Peyer's patch (tissue), 4 donors: ENCODE measurements at regions not wholly inside any gene's neighbourhood (a gene's known extent, or its start where the extent isn't known, plus 50 kb on each side); places are given as distances from the start of the nearest gene placed in this dataset.
"Not testable (repeated sequence)": the region's sequence is repeated elsewhere in the genome, so short reads cannot be mapped to it uniquely, and the experiment has no call there.

Source experiments
- DNase-seq, 3 donors: peaks; one replicate each; pipeline ENCODE4 v3.0.0-alpha.2; 2017 to 2019
- H3K27ac ChIP-seq, 4 donors: fragments of 200-600 bp; sonication (generic); one replicate each; pipeline ENCODE4 v1.5.1; 2016 to 2019
- H3K27me3 ChIP-seq, 2 donors: fragments of 200-600 bp; sonication (generic); one replicate each; pipeline ENCODE4 v1.5.1; 2019
- H3K36me3 ChIP-seq, 3 donors: fragments of 200-600 bp; sonication (generic); one replicate each; pipeline ENCODE4 v1.5.1; 2016 to 2019
- H3K4me1 ChIP-seq, 4 donors: fragments of 200-600 bp; sonication (generic); one replicate each; pipeline ENCODE4 v1.5.1; 2016 to 2019
- H3K4me3 ChIP-seq, 4 donors: fragments of 200-600 bp; sonication (generic); 1 replicate in 3 of 4; 2 replicates in 1 of 4; pipeline ENCODE4 v1.5.1; 2016 to 2019; ENCODE audit warnings: mild to moderate bottlenecking in 1 of 4
- H3K9me3 ChIP-seq, 4 donors: fragments of 200-600 bp; sonication (generic); one replicate each; pipeline ENCODE4 v1.5.1; 2016 to 2019; ENCODE audit warnings: mild to moderate bottlenecking in 1 of 4
- POLR2A ChIP-seq, 2 donors: fragments of 450-650 bp; IDR thresholded peaks; one replicate each; pipeline ENCODE4 v1.5.1; 2017; ENCODE audit warnings: antibody characterized with exemption in 2 of 2, mild to moderate bottlenecking in 2 of 2, moderate library complexity in 2 of 2
- TF ChIP-seq, protein P1 (sequence below), 6 experiments: fragments of 450-650 bp in 4 of 6; fragments of 200-600 bp in 2 of 6; sonication (generic) in 1 of 6; IDR thresholded peaks; one replicate each; pipeline ENCODE4 v1.5.1; 2017 to 2019; ENCODE audit warnings: antibody characterized with exemption in 6 of 6, mild to moderate bottlenecking in 3 of 6, moderate library complexity in 1 of 6

DNA sequence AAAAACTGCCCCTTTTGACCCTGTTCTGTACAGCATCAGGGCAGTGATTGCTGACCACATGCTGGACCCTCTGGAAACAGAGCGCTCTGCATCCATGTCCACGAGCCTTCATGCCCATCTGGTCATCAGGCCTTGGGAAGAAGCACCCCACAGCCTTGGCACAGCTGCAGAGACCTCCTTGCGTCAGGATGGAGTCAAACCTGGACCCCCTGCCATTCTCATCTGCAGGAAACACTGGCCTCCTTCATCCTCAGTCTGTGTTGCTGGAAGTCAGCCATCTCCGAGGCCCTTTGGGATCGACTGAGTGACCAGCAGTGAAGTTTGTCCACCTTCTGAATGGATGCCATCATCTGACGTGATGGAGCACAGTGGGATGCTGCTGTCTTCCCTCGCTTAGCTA lies 2138.3 kb upstream of the DEFB115 start:
- TF ChIP-seq POLR2A (IDR thresholded peaks at IDR 0.05): no peak
- TF ChIP-seq, protein P1, sequence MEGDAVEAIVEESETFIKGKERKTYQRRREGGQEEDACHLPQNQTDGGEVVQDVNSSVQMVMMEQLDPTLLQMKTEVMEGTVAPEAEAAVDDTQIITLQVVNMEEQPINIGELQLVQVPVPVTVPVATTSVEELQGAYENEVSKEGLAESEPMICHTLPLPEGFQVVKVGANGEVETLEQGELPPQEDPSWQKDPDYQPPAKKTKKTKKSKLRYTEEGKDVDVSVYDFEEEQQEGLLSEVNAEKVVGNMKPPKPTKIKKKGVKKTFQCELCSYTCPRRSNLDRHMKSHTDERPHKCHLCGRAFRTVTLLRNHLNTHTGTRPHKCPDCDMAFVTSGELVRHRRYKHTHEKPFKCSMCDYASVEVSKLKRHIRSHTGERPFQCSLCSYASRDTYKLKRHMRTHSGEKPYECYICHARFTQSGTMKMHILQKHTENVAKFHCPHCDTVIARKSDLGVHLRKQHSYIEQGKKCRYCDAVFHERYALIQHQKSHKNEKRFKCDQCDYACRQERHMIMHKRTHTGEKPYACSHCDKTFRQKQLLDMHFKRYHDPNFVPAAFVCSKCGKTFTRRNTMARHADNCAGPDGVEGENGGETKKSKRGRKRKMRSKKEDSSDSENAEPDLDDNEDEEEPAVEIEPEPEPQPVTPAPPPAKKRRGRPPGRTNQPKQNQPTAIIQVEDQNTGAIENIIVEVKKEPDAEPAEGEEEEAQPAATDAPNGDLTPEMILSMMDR (IDR thresholded peaks at IDR 0.05): no peak
- no peak overlapping the region for H3K4me3 ChIP-seq
- H3K27me3 ChIP-seq: no peaks in the 10 kb centered on the region
- no peak overlapping the region for H3K27ac ChIP-seq
- no peak for DNase-seq
- H3K36me3 ChIP-seq: no peaks in the 10 kb centered on the region
- H3K9me3 ChIP-seq: no peaks in the 10 kb centered on the region
- no peaks in the 10 kb centered on the region for H3K4me1 ChIP-seq

DNA sequence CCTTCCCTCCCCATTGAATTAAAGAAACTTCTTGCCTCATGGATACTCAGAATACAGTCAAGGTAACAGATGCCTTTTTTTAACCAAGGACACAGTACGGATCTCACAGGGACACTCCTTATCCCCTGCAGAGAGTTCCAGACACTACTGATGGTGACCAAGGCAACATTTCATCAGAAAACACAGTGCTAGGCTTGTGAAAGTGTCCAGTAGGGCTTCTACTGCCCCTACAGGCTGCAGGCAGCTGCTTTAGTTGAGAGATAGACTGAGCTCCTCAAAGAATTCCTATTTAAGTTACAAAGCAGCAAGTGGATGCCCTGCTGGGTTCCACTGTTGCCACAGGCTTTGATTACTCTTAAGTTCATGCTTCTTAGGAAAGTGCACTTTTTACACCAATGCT lies 2137.8 kb upstream of the DEFB115 start:
- not testable (repeated sequence) for H3K4me3 ChIP-seq, H3K4me1 ChIP-seq, H3K36me3 ChIP-seq, H3K9me3 ChIP-seq, H3K27ac ChIP-seq, H3K27me3 ChIP-seq, DNase-seq

GRCh38 chr20:29120088-29120487 lies 2137.4 kb upstream of the DEFB115 start:
- not testable (repeated sequence) for H3K36me3 ChIP-seq, H3K4me1 ChIP-seq, H3K9me3 ChIP-seq, H3K4me3 ChIP-seq, DNase-seq, H3K27ac ChIP-seq, H3K27me3 ChIP-seq

DNA sequence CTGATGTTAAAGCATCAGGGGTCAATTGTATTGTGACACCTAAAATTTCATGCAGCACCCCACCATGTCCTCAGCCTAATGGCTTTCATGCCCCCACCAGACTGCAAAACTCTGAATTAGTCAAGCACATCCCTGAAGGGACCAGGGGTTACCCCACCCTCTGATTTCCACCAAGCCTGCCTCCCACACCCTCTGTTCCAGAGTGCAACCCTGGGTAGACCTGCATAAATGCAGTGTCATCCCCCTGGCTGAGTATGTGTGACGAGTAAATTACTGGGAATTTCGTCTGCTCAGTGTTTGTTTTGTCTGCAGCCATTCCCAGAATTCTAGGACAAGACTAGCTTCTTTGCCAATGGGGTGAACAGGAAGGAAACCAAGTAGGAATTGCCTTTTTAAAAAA lies 2136.9 kb upstream of the DEFB115 start:
- not testable (repeated sequence) for H3K4me1 ChIP-seq, H3K9me3 ChIP-seq, H3K4me3 ChIP-seq, DNase-seq, H3K27me3 ChIP-seq, H3K36me3 ChIP-seq, H3K27ac ChIP-seq

DNA sequence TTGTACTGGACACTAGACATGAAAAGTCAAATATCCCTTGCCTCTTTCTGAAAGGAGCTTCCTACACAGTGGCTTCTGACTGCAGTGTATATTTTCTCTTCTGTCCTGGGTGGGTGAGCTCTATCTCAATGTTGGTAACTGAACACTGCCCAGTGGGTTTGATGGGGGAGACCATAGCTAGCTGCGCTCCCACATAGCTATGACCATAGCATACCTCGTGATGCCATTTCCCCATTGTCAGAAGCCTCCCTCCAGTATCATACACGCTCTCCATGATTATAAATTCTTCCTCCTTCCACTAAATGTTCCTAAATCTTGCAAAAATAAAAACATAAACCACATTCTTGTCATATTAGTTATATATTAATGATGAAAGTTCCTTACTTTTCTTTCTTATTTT lies 2134.7 kb upstream of the DEFB115 start:
- not testable (repeated sequence) for H3K36me3 ChIP-seq, H3K9me3 ChIP-seq, DNase-seq

GRCh38 chr20:29123861-29124260 lies 2133.6 kb upstream of the DEFB115 start:
- Histone ChIP-seq H3K27me3 (no peaks in the 10 kb centered on the region), H3K36me3 (no peaks in the 10 kb centered on the region), H3K9me3 (no peaks in the 10 kb centered on the region), H3K27ac (no peak overlapping the region), H3K4me1 (no peaks in the 10 kb centered on the region), H3K4me3 (no peak overlapping the region)
- TF ChIP-seq POLR2A (IDR thresholded peaks at IDR 0.05): no peak
- TF ChIP-seq, protein P1 (IDR thresholded peaks at IDR 0.05): no peak
- no peak for DNase-seq

More for the DNA sequence above, 2134.7 kb upstream of the DEFB115 start:
- not testable (repeated sequence) for H3K27ac ChIP-seq, H3K27me3 ChIP-seq, H3K4me3 ChIP-seq, H3K4me1 ChIP-seq
